ENCODE measurements at regions not wholly inside any gene's neighbourhood (a gene's known extent, or its start where the extent isn't known, plus 50 kb on each side); places are given as distances from the start of the nearest gene placed in this dataset.

DNA sequence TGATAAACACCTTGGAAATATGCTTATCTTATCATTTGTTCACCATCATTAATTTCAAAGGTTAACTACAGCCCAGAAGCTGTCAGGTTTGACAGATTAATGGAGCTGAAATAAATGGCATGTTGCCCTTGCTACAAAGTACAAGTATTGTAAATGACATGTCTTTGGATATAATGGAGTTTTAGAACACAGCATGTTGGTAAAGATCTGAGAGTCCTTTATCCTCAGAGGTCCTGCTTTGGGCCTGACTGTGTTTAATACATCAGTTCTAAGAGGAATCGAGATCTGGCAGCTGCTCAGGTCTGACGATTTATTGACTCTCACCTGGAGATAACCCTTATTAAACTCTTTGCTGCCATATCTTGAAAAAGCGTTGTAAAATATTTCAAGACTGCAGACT, 222.7 kb upstream of the OPRM1 start:
- TF ChIP-seq POLR2A (IDR thresholded peaks at IDR 0.05) = no peak
- TF ChIP-seq, protein P1, sequence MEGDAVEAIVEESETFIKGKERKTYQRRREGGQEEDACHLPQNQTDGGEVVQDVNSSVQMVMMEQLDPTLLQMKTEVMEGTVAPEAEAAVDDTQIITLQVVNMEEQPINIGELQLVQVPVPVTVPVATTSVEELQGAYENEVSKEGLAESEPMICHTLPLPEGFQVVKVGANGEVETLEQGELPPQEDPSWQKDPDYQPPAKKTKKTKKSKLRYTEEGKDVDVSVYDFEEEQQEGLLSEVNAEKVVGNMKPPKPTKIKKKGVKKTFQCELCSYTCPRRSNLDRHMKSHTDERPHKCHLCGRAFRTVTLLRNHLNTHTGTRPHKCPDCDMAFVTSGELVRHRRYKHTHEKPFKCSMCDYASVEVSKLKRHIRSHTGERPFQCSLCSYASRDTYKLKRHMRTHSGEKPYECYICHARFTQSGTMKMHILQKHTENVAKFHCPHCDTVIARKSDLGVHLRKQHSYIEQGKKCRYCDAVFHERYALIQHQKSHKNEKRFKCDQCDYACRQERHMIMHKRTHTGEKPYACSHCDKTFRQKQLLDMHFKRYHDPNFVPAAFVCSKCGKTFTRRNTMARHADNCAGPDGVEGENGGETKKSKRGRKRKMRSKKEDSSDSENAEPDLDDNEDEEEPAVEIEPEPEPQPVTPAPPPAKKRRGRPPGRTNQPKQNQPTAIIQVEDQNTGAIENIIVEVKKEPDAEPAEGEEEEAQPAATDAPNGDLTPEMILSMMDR (IDR thresholded peaks at IDR 0.05) = no peak
- TF ChIP-seq POLR2AphosphoS5 (IDR thresholded peaks at IDR 0.05) = no peak

All from breast epithelium (tissue), 3 donors.